Astrocyte (in vitro differentiated cells and primary cell): ENCODE measurements at regions not wholly inside any gene's neighbourhood (a gene's known extent, or its start where the extent isn't known, plus 50 kb on each side); places are given as distances from the start of the nearest gene placed in this dataset.
"Not testable (repeated sequence)": the region's sequence is repeated elsewhere in the genome, so short reads cannot be mapped to it uniquely, and the experiment has no call there.

Experiments
- DNase-seq: peaks from one replicate; pipeline ENCODE4 v3.0.0-alpha.2; 2010; ENCODE audit warnings: low read depth
- FAIRE-seq: peaks from 2 replicates; lab custom pipeline; 2011; peaks lifted over from hg19 to GRCh38; lab: Jason Lieb, UNC
- H2AFZ ChIP-seq: 2 replicates; pipeline ENCODE4 v1.6.0; 2012; ENCODE audit warnings: low read depth, low read length, inconsistent platforms
- H3K27ac ChIP-seq: 2 replicates; pipeline ENCODE4 v1.5.1; 2011; ENCODE audit warnings: low read depth, low read length, inconsistent platforms
- H3K27me3 ChIP-seq: 2 replicates; pipeline ENCODE4 v1.6.0; 2011; ENCODE audit warnings: low read length, inconsistent platforms; ENCODE audit not compliant: insufficient read depth
- H3K36me3 ChIP-seq: 2 replicates; pipeline ENCODE4 v1.5.1; 2011; ENCODE audit warnings: low read length, inconsistent platforms; ENCODE audit not compliant: insufficient read depth
- H3K4me1 ChIP-seq: 2 replicates; pipeline ENCODE4 v1.5.1; 2011; ENCODE audit warnings: low read length, inconsistent platforms; ENCODE audit not compliant: insufficient read depth
- H3K4me2 ChIP-seq: 2 replicates; pipeline ENCODE4 v1.6.0; 2012; ENCODE audit warnings: low read length, inconsistent platforms
- H3K4me3 ChIP-seq: 2 replicates; pipeline ENCODE4 v1.5.1; 2011; ENCODE audit warnings: low read depth, mild to moderate bottlenecking, low read length, inconsistent platforms; ENCODE audit not compliant: insufficient read depth
- H3K79me2 ChIP-seq: 2 replicates; pipeline ENCODE4 v1.6.0; 2012; ENCODE audit warnings: mild to moderate bottlenecking, low read length, inconsistent platforms; ENCODE audit not compliant: insufficient read depth
- H3K9ac ChIP-seq: 2 replicates; pipeline ENCODE4 v1.6.0; 2012; ENCODE audit warnings: mild to moderate bottlenecking, low read length, inconsistent platforms
- H3K9me3 ChIP-seq: 2 replicates; pipeline ENCODE4 v1.5.1; 2012; ENCODE audit warnings: low read depth, mild to moderate bottlenecking, low read length, inconsistent platforms; ENCODE audit not compliant: insufficient read depth
- H4K20me1 ChIP-seq: 2 replicates; pipeline ENCODE4 v1.6.0; 2012; ENCODE audit warnings: low read length, inconsistent platforms; ENCODE audit not compliant: insufficient read depth
- H3K27ac Mint-ChIP-seq: one replicate; pipeline ENCODE4 v1.8.0; 2021; ENCODE audit warnings: mild to moderate bottlenecking, mixed read lengths; ENCODE audit not compliant: unreplicated experiment
- H3K27me3 Mint-ChIP-seq: one replicate; pipeline ENCODE4 v1.8.0; 2021; ENCODE audit warnings: low read depth, mixed read lengths; ENCODE audit not compliant: unreplicated experiment
- H3K36me3 Mint-ChIP-seq: one replicate; pipeline ENCODE4 v1.8.0; 2021; ENCODE audit warnings: low read depth, mixed read lengths; ENCODE audit not compliant: unreplicated experiment
- H3K4me1 Mint-ChIP-seq: one replicate; pipeline ENCODE4 v1.8.0; 2021; ENCODE audit warnings: low read depth, mixed read lengths; ENCODE audit not compliant: unreplicated experiment
- H3K4me3 Mint-ChIP-seq: one replicate; pipeline ENCODE4 v1.8.0; 2021; ENCODE audit warnings: mild to moderate bottlenecking, moderate library complexity, mixed read lengths; ENCODE audit not compliant: unreplicated experiment
- H3K9me3 Mint-ChIP-seq: one replicate; pipeline ENCODE4 v1.8.0; 2021; ENCODE audit warnings: mild to moderate bottlenecking, mixed read lengths; ENCODE audit not compliant: unreplicated experiment
- EZH2 ChIP-seq: IDR thresholded peaks from 2 replicates; pipeline ENCODE4 v1.6.1; 2012; ENCODE audit warnings: mild to moderate bottlenecking, low read length, inconsistent platforms; ENCODE audit not compliant: insufficient read depth
- TF ChIP-seq, protein P1 (sequence below): IDR thresholded peaks from 2 replicates; pipeline ENCODE4 v1.5.1; 2011; ENCODE audit warnings: low read depth, mild to moderate bottlenecking, inconsistent platforms, low read length, moderate library complexity; ENCODE audit not compliant: insufficient read depth

DNA sequence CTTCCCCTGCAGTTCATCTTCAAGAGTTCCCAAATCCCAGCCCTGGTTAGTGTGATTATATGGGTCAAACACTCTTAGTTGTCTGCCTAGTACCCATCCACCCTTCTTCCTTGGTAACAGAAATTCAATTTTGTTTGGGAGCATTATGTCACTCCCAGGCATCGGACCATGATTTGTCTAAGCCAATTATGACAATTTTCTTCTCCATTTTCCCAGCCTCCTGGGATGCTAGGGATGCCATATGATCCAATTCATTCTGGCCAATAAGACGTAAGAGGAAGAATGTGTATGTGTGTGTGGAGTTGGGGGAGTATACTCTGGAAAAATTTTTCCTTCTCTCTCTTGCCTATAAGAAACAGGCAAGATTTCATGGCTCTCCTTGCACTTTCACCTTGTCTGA is 465.9 kb downstream of the MID1IP1 start:
- FAIRE-seq (peak; percentile 94), DNase-seq (no peak)
- Histone ChIP-seq H2AFZ (no peak overlapping the region), H3K4me3 (no peak overlapping the region), H3K27me3 (no peaks in the 10 kb centered on the region), H3K4me2 (no peak overlapping the region), H4K20me1 (no peaks in the 10 kb centered on the region), H3K36me3 (no peaks in the 10 kb centered on the region), H3K27ac (no peak overlapping the region), H3K79me2 (no peaks in the 10 kb centered on the region), H3K9me3 (no peaks in the 10 kb centered on the region), H3K4me1 (no peaks in the 10 kb centered on the region), H3K9ac (no peak overlapping the region)
- Mint-ChIP-seq H3K27me3 (peaks cover 25% of the 10 kb centered on the region), H3K4me3 (no peak overlapping the region), H3K27ac (no peak overlapping the region), H3K36me3 (no peaks in the 10 kb centered on the region), H3K9me3 (peaks cover 4% of the 10 kb centered on the region), H3K4me1 (no peaks in the 10 kb centered on the region)
- TF ChIP-seq, protein P1, sequence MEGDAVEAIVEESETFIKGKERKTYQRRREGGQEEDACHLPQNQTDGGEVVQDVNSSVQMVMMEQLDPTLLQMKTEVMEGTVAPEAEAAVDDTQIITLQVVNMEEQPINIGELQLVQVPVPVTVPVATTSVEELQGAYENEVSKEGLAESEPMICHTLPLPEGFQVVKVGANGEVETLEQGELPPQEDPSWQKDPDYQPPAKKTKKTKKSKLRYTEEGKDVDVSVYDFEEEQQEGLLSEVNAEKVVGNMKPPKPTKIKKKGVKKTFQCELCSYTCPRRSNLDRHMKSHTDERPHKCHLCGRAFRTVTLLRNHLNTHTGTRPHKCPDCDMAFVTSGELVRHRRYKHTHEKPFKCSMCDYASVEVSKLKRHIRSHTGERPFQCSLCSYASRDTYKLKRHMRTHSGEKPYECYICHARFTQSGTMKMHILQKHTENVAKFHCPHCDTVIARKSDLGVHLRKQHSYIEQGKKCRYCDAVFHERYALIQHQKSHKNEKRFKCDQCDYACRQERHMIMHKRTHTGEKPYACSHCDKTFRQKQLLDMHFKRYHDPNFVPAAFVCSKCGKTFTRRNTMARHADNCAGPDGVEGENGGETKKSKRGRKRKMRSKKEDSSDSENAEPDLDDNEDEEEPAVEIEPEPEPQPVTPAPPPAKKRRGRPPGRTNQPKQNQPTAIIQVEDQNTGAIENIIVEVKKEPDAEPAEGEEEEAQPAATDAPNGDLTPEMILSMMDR, result no peak
- no peak for TF ChIP-seq EZH2

DNA sequence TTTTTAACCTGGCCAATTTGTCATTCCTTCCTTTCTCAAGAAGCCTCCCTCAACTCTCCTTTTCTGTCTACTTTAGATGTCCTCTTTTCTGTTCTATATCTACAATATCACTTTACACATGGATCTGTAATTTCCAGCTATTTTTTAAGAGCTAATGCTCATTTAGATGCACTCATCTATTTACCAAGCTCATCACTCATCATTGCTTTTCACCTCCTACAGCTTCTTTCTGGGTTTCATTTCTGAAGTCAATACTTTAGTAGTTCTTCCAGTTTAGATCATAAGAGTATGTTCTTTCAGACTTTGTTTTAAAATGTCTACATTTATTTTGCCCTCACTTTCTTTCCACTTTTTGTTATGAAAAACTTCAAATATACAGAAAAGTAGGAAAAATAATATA is 466.9 kb downstream of the MID1IP1 start:
- H3K4me1 ChIP-seq, result no peaks in the 10 kb centered on the region
- no peaks in the 10 kb centered on the region for H4K20me1 ChIP-seq
- Mint-ChIP-seq H3K4me1 (peaks cover under 1% of the 10 kb centered on the region), H3K27me3 (peaks cover 25% of the 10 kb centered on the region), H3K9me3 (peaks cover 6% of the 10 kb centered on the region), H3K36me3 (no peaks in the 10 kb centered on the region), H3K4me3 (no peak overlapping the region), H3K27ac (no peak overlapping the region)
- no peak overlapping the region for H3K4me3 ChIP-seq
- no peak for TF ChIP-seq EZH2
- TF ChIP-seq, protein P1, result no peak
- H3K9me3 ChIP-seq, result no peaks in the 10 kb centered on the region
- H3K27me3 ChIP-seq, result no peaks in the 10 kb centered on the region
- DNase-seq, result no peak
- H2AFZ ChIP-seq, result no peak overlapping the region
- H3K27ac ChIP-seq, result no peak overlapping the region
- no peak overlapping the region for H3K9ac ChIP-seq
- no peaks in the 10 kb centered on the region for H3K79me2 ChIP-seq
- no peaks in the 10 kb centered on the region for H3K36me3 ChIP-seq
- H3K4me2 ChIP-seq, result no peak overlapping the region
- peak; percentile 47 for FAIRE-seq

DNA sequence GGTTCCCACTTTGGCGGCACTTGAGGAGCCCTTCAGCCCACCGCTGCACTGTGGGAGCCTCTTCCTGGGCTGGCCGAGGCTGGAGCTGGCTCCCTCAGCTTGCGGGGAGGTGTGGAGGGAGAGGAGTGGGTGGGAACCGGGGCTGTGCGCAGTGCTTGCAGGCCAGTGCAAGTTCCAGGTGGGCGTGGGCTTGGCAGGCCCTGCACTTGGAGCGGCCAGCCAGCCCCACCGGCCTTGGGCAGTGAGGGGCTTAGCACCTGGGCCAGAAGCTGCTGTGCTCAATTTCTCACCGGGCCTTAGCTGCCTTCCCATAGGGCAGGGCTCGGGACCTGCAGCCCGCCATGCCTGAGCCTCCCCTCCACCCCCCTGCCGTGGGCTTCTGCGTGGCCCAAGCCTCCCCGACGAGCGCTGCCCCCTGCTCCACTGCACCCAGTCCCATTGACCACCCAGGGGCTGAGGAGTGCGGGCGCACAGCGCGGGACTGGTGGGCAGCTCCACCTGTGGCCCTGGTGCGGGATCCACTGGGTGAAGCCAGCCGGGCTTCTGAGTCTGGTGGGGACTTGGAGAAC is 474.3 kb downstream of the MID1IP1 start:
- FAIRE-seq (no peak), DNase-seq (no peak)
- H3K27me3 Mint-ChIP-seq, result no peaks in the 10 kb centered on the region
- no peaks in the 10 kb centered on the region for H3K9me3 ChIP-seq
- no peaks in the 10 kb centered on the region for H3K36me3 ChIP-seq
- no peaks in the 10 kb centered on the region for H3K79me2 ChIP-seq
- no peak overlapping the region for H3K4me3 ChIP-seq
- H4K20me1 ChIP-seq, result no peaks in the 10 kb centered on the region
- no peak overlapping the region for H3K4me3 Mint-ChIP-seq
- H3K27ac ChIP-seq, result no peak overlapping the region
- no peak overlapping the region for H3K27ac Mint-ChIP-seq
- H3K4me1 ChIP-seq, result no peaks in the 10 kb centered on the region
- peaks cover 8% of the 10 kb centered on the region for H3K9me3 Mint-ChIP-seq
- no peaks in the 10 kb centered on the region for H3K36me3 Mint-ChIP-seq
- H3K27me3 ChIP-seq, result no peaks in the 10 kb centered on the region
- H2AFZ ChIP-seq, result no peak overlapping the region
- H3K4me2 ChIP-seq, result no peak overlapping the region
- no peak for TF ChIP-seq EZH2
- TF ChIP-seq, protein P1, result no peak
- no peak overlapping the region for H3K9ac ChIP-seq
- H3K4me1 Mint-ChIP-seq, result peaks cover 1% of the 10 kb centered on the region

DNA sequence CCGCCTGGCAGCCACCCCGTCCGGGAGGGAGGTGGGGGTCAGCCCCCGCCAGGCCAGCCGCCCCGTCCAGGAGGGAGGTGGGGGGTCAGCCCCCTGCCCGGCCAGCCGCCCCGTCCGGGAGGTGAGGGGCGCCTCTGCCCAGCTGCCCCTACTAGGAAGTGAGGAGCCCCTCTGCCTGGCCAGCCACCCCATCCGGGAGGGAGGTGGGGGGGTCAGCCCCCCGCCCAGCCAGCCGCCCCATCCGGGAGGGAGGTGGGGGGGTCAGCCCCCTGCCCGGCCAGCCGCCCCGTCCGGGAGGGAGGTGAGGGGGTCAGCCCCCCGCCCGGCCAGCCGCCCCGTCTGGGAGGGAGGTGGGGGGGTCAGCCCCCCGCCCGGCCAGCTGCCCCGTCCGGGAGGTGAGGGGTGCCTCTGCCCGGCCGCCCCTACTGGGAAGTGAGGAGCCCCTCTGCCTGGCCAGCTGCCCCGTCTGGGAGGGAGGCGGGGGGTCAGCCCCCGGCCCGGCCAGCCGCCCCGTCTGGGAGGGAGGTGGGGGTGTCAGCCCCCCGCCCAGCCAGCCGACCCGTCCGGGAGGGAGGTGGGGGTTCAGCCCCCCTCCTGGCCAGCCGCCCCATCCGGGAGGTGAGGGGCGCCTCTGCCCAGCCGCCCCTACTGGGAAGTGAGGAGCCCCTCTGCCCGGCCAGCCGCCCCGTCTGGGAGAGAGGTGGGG is 476.6 kb downstream of the MID1IP1 start:
- H3K4me1 Mint-ChIP-seq, H3K9me3 Mint-ChIP-seq, FAIRE-seq: not testable (repeated sequence)

More for the DNA sequence above, 476.6 kb downstream of the MID1IP1 start:
- not testable (repeated sequence) for H3K9me3 ChIP-seq, H3K27ac ChIP-seq, H3K4me1 ChIP-seq, H3K79me2 ChIP-seq, H3K27me3 Mint-ChIP-seq, H4K20me1 ChIP-seq, H3K36me3 ChIP-seq, H3K27ac Mint-ChIP-seq, H3K36me3 Mint-ChIP-seq, H3K4me3 ChIP-seq, DNase-seq, H2AFZ ChIP-seq, H3K4me3 Mint-ChIP-seq, H3K9ac ChIP-seq, H3K4me2 ChIP-seq, H3K27me3 ChIP-seq
